Bronchial epithelial cell (primary cell): ENCODE measurements at regions not wholly inside any gene's neighbourhood (a gene's known extent, or its start where the extent isn't known, plus 50 kb on each side); places are given as distances from the start of the nearest gene placed in this dataset.

Source experiments
- DNase-seq: peaks from one replicate; pipeline ENCODE4 v3.0.0-alpha.2; 2010; ENCODE audit warnings: low read depth
- FAIRE-seq: peaks from 2 replicates; lab custom pipeline; 2011; peaks lifted over from hg19 to GRCh38; lab: Jason Lieb, UNC
- H3K27me3 ChIP-seq: 2 replicates; pipeline ENCODE4 v1.5.1; 2011; ENCODE audit warnings: low read length; ENCODE audit not compliant: control insufficient read depth, insufficient read depth
- H3K36me3 ChIP-seq: 2 replicates; pipeline ENCODE4 v1.5.1; 2011; ENCODE audit warnings: low read length; ENCODE audit not compliant: control insufficient read depth, insufficient read depth
- H3K4me3 ChIP-seq: 2 replicates; pipeline ENCODE4 v1.5.1; 2011; ENCODE audit warnings: mild to moderate bottlenecking, low read depth, low read length, control low read depth
- CTCF ChIP-seq: IDR thresholded peaks from 2 replicates; pipeline ENCODE4 v1.5.1; 2011; ENCODE audit warnings: mild to moderate bottlenecking, moderate library complexity, low read length, control low read depth, inconsistent platforms; ENCODE audit not compliant: insufficient read depth, severe bottlenecking

GRCh38 chr17:55654022-55654421 is 68.6 kb downstream of the TMEM100 start:
- DNase-seq (no peak), FAIRE-seq (no peak)
- no peaks in the 10 kb centered on the region for H3K27me3 ChIP-seq
- no peak for TF ChIP-seq CTCF
- H3K4me3 ChIP-seq = no peak overlapping the region
- no peaks in the 10 kb centered on the region for H3K36me3 ChIP-seq

- Histone ChIP-seq H3K27me3 (no peaks in the 10 kb centered on the region), H3K36me3 (no peaks in the 10 kb centered on the region), H3K4me3 (no peak overlapping the region)
- TF ChIP-seq CTCF = no peak
- no peak for FAIRE-seq
- peak; percentile 49 for DNase-seq
These were observed 69.8 kb downstream of the TMEM100 start for GRCh38 chr17:55652825-55653224.

GRCh38 chr17:55652114-55652823 is 70.4 kb downstream of the TMEM100 start:
- FAIRE-seq = no peak
- H3K4me3 ChIP-seq = no peak overlapping the region
- TF ChIP-seq CTCF = no peak
- H3K27me3 ChIP-seq = no peaks in the 10 kb centered on the region
- H3K36me3 ChIP-seq = no peaks in the 10 kb centered on the region
- DNase-seq = no peak

- DNase-seq (no peak), FAIRE-seq (no peak)
- no peaks in the 10 kb centered on the region for H3K27me3 ChIP-seq
- TF ChIP-seq CTCF = no peak
- H3K36me3 ChIP-seq = no peaks in the 10 kb centered on the region
- no peak overlapping the region for H3K4me3 ChIP-seq
These were observed 72.6 kb downstream of the TMEM100 start for GRCh38 chr17:55649957-55650597.

GRCh38 chr17:55648086-55648485 is 74.6 kb downstream of the TMEM100 start:
- FAIRE-seq (no peak), DNase-seq (no peak)
- no peaks in the 10 kb centered on the region for H3K27me3 ChIP-seq
- no peak for TF ChIP-seq CTCF
- no peak overlapping the region for H3K4me3 ChIP-seq
- no peaks in the 10 kb centered on the region for H3K36me3 ChIP-seq
